Muscle layer of duodenum (tissue), 2 donors: ENCODE measurements at regions not wholly inside any gene's neighbourhood (a gene's known extent, or its start where the extent isn't known, plus 50 kb on each side); places are given as distances from the start of the nearest gene placed in this dataset.

Source experiments
- H3K27ac ChIP-seq: one replicate; pipeline ENCODE4 v1.7.0; 2013; ENCODE audit warnings: mild to moderate bottlenecking, low read length
- H3K27me3 ChIP-seq: one replicate; pipeline ENCODE4 v1.7.0; 2013; ENCODE audit warnings: low read depth, mild to moderate bottlenecking, control low read depth, low read length
- H3K36me3 ChIP-seq, 2 donors: one replicate each; pipeline ENCODE4 v1.7.0; 2013; ENCODE audit warnings: low read length in 2 of 2, control low read depth in 1 of 2, mild to moderate bottlenecking in 1 of 2; ENCODE audit not compliant: insufficient read depth in 2 of 2, control insufficient read depth in 1 of 2
- H3K4me1 ChIP-seq, 2 donors: one replicate each; pipeline ENCODE4 v1.7.0; 2013; ENCODE audit warnings: low read length in 2 of 2, mild to moderate bottlenecking in 2 of 2, control low read depth in 1 of 2, moderate library complexity in 1 of 2; ENCODE audit not compliant: insufficient read depth in 2 of 2, control insufficient read depth in 1 of 2
- H3K4me3 ChIP-seq, 2 donors: one replicate each; pipeline ENCODE4 v1.7.0; 2013; ENCODE audit warnings: low read length in 2 of 2, low read depth in 1 of 2, mild to moderate bottlenecking in 1 of 2
- H3K9me3 ChIP-seq, 2 donors: one replicate each; pipeline ENCODE4 v1.7.0; 2013; ENCODE audit warnings: low read length in 2 of 2, control low read depth in 1 of 2, mild to moderate bottlenecking in 1 of 2; ENCODE audit not compliant: control insufficient read depth in 1 of 2
- donor health status: healthy.

DNA sequence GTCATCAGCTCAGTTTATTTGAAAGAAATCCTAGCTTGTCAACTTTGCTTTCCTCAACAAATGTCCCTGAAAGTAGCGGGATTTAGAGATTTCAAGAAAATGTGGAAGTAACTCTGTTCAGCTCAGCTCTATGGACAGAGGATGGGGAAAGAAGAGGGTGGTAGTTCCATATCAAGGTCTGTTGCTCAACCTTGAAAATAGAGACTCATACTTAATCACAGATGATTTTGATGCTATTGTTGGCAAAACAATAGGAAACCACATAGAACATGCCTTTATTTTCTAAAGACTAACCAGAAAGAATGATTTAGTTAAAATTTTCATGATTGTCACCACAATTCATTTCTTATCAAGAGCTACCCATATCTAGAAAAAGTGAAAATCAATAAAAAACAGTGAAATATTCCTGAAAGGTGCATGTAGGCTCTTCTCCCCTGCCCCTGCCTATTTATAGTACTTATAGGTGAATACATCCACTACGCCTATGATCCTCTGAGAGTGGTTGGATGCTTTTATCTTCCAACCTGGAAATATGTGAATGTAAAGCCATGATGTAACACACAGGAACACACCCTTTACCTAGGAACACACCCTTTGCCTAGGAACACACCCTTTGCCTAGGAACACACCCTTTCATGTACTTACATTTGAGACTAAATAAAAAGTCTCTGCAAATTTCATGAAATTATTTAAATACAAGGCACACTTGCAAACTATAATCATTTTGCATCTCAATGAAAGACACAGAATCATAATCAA is 65.8 kb downstream of the ETAA1 start:
- Histone ChIP-seq H3K9me3 (no peaks in the 10 kb centered on the region), H3K4me1 (no peaks in the 10 kb centered on the region), H3K36me3 (no peaks in the 10 kb centered on the region), H3K27ac (no peak overlapping the region), H3K4me3 (no peak overlapping the region), H3K27me3 (no peaks in the 10 kb centered on the region)

DNA sequence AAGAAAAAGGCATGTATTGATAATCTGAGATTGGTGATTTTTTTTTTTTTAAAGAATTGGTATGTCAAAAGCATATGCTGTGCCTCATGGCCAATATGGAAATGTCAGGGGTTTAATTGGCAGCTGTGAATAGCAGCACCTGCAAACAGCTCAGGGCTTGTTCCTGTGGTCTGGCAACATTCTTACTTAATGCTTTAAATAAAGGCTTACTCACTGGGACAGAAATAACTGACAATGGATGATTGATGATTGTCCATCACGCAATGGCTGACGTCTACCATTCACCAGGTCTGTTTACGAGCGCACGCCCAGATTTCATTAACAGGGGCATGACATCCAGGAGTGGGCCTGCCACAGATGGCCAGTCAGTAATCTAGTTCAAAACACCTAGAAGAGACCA is 66.7 kb downstream of the ETAA1 start:
- Histone ChIP-seq H3K4me3 (no peak overlapping the region), H3K27ac (no peak overlapping the region), H3K36me3 (no peaks in the 10 kb centered on the region), H3K4me1 (no peaks in the 10 kb centered on the region), H3K27me3 (no peaks in the 10 kb centered on the region), H3K9me3 (no peaks in the 10 kb centered on the region)

DNA sequence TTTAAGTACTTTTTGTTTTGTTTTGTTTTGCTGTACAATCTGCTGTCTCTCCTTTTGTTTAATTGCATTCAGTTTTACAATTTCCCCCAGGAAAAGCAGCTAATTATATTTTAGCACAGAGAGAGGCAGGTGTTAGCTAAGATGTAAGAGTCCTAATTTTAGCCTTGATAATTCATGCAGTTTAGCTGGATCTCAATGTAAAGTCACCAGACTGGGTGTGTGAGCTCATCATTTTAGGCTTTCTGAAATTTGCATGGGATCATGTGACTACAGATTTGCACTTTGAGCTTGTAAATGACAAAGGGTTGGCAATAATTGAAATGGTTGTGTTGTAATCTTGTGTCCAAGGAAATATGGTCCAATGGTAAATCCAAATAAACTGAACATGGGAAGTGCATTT is 68.5 kb downstream of the ETAA1 start:
- no peak overlapping the region for H3K4me3 ChIP-seq
- no peaks in the 10 kb centered on the region for H3K27me3 ChIP-seq
- no peaks in the 10 kb centered on the region for H3K4me1 ChIP-seq
- H3K9me3 ChIP-seq = no peaks in the 10 kb centered on the region
- no peak overlapping the region for H3K27ac ChIP-seq
- H3K36me3 ChIP-seq = no peaks in the 10 kb centered on the region

DNA sequence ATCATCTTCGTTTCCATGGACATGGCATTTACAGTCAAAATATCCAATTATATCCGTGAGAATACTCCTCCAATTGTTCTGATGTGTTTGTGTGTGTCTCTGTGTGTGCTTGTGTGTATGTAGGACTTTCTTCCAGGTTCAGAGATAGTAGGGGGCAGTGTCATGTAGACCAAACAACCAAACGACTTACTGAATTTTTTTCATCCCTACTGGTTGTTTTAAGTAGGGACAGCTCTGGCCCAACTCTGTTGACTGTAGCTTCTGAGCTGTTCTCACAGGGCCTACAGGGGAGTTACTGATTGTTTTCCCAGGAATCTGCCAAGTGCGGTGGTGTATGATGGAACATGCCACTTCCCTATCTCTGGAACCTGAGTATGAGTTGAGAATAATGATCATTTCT is 69.6 kb downstream of the ETAA1 start:
- Histone ChIP-seq H3K9me3 (no peaks in the 10 kb centered on the region), H3K27me3 (no peaks in the 10 kb centered on the region), H3K4me1 (no peaks in the 10 kb centered on the region), H3K36me3 (no peaks in the 10 kb centered on the region), H3K4me3 (no peak overlapping the region), H3K27ac (no peak overlapping the region)

DNA sequence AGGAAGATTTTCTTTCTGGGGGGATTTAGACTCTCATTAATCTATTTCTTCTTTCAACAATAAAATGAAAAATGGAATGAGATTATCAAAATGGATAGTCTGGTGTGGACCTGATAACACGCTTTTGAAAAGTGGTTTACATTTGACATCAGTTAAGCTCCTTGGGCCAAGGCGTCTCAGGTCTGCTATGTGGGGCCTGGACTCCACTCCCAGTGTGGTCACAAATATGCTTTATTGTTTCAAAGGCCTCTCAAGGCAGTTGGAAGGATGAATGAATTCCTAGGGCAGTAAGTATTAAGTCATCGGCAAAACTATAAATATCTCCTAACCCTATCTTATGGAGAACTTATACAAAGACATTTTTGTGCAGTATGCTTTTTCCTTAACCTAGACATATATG is 74.5 kb downstream of the ETAA1 start:
- Histone ChIP-seq H3K4me1 (no peaks in the 10 kb centered on the region), H3K4me3 (no peak overlapping the region), H3K27ac (no peak overlapping the region), H3K36me3 (no peaks in the 10 kb centered on the region), H3K9me3 (no peaks in the 10 kb centered on the region), H3K27me3 (no peaks in the 10 kb centered on the region)

DNA sequence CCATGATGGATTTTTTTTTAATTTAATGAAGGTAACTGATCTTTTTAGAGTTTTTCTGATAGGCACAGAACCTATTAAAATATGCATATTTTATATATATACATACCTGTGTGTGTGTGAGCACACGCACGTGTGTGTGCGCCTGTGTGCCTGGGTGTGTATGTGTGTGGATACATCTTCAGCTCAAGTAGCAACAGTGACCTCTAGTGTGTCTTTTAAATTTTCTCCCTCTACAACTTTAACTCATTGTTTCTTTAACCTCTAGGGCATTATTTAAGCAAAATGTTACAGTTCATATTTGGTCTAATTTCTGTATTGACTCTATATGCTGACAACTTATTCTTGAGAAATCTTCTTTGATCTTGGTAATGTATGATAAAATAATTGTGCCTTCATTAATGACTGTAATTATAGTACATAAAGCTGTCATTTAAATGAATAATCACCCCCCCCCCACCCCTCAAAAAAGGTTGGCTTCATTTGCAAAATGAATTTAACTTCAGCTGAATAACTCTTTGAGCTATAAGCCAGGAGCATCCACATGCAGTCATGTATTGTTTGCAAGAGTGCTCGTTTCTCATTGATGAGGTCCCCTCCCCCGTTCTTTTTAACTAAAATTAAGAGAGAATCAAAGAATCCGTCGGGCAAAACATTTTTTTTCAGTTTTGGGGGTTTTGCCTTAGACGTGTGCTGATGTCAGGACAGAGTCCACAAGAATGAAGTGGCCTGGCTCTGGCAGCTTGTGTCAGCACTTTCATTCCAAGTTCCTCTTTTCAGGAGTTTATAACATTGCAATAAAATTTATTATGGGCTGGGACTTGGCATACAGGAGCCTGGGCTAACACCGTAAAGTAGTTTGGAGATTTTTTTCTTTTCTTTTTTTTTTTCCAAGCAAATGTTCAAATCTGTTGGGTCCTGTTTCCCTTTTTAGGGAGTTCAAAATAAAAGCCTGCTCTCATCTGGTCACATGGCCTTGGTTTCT is 80.0 kb downstream of the ETAA1 start:
- no peaks in the 10 kb centered on the region for H3K27me3 ChIP-seq
- peaks cover 0 to 6% of the 10 kb centered on the region in 2 donors for H3K4me1 ChIP-seq
- H3K27ac ChIP-seq = no peak overlapping the region
- no peaks in the 10 kb centered on the region for H3K9me3 ChIP-seq
- H3K4me3 ChIP-seq = no peak overlapping the region
- no peaks in the 10 kb centered on the region for H3K36me3 ChIP-seq

DNA sequence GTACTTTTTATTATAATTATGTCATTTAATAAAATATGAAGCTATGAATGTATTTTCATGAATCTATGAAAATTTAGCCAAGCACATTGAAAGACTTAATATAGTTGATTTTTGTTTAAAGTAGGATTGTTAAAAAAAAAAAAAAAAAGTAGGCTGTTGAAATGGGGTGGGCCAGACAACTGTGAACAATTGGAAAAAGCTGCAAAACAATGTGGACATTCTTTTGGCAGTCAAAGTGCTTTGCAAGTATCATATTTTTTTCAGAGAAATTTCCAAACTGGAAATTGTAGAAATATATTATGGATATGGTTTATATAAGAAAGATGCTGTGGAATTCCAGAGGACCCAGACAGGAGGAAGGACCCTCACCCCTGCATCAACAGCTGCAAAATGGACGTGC is 82.1 kb downstream of the ETAA1 start:
- Histone ChIP-seq H3K4me3 (no peak overlapping the region), H3K36me3 (no peaks in the 10 kb centered on the region), H3K27me3 (no peaks in the 10 kb centered on the region), H3K9me3 (no peaks in the 10 kb centered on the region), H3K27ac (no peak overlapping the region), H3K4me1 (peaks cover 0 to 6% of the 10 kb centered on the region in 2 donors)

DNA sequence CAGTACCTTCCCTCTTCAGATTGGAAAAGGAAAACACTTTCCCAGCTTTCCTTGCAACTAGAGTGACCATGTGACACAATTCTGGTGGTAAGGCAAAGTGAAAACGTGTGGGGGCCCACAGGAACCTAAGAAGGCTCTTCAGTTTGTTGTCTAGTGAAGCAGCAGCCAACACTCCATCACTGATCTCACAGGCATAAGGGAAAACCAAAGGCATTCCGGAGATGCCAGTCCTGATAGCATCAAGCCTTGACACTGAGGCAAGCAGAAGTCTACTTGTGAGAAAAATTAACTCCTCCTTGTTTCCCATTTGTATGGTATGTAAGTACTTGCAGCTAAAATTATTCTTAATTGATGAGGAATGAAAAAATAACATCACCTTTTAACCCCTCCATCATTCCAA is 88.3 kb downstream of the ETAA1 start:
- Histone ChIP-seq H3K27ac (no peak overlapping the region), H3K4me3 (no peak overlapping the region), H3K4me1 (no peaks in the 10 kb centered on the region), H3K36me3 (no peaks in the 10 kb centered on the region), H3K27me3 (no peaks in the 10 kb centered on the region), H3K9me3 (no peaks in the 10 kb centered on the region)

DNA sequence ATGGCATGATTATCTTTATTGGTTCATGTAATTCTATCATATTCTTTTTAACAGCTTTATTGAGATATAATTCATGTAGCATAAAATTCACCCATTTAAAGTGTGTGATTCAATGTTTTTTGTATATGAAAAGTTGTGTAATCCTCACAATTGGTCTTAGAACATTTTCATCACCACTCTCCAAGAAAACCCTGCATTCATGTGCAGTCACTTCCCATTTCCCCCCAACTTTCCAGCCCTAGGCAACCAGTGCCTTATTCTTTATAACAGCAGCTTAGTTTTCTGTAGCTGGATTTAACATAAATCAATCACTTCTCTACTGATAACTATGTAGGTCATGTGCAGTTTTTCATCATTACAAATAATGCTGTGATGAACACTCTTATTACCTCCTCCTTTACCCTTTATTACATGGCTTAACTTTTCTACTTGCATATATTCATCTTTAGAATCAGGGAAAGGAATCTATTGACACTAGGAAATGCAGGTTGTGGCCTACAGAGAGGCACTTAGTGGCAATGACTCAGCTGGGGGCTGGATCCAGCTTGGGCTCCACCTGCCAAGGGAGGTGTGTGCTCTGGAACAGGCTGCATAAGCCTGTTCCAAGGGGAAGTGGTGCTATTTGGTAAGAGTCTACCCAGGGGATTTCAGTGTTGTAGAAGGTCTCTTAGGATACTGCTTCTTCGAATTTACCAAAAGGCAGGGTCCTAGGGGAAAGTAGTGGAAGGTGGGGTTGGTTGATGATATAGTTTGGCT is 89.1 kb downstream of the ETAA1 start:
- H3K27me3 ChIP-seq = no peaks in the 10 kb centered on the region
- no peaks in the 10 kb centered on the region for H3K36me3 ChIP-seq
- no peaks in the 10 kb centered on the region for H3K4me1 ChIP-seq
- H3K4me3 ChIP-seq = no peak overlapping the region
- no peak overlapping the region for H3K27ac ChIP-seq
- no peaks in the 10 kb centered on the region for H3K9me3 ChIP-seq

DNA sequence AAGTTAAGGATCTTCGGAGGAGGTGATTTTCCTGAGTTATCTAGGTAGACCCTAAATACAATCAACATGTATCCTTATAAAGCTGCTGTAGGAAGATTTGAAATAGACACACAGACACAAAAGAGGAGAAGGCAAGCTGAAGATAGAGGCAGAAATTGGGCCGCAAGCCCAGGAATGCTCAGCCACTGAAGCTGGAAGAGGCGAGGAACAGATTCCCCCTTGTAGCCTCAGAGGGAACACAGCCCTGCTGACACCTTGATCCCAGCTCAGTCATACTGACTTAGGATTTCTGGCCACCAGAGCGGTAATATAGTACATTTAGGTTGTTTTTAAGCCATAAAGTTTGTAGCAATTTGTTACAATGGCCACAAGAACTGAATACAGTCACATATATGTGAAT is 90.9 kb downstream of the ETAA1 start:
- no peaks in the 10 kb centered on the region for H3K36me3 ChIP-seq
- no peaks in the 10 kb centered on the region for H3K4me1 ChIP-seq
- no peak overlapping the region for H3K4me3 ChIP-seq
- no peaks in the 10 kb centered on the region for H3K9me3 ChIP-seq
- no peaks in the 10 kb centered on the region for H3K27me3 ChIP-seq
- no peak overlapping the region for H3K27ac ChIP-seq

DNA sequence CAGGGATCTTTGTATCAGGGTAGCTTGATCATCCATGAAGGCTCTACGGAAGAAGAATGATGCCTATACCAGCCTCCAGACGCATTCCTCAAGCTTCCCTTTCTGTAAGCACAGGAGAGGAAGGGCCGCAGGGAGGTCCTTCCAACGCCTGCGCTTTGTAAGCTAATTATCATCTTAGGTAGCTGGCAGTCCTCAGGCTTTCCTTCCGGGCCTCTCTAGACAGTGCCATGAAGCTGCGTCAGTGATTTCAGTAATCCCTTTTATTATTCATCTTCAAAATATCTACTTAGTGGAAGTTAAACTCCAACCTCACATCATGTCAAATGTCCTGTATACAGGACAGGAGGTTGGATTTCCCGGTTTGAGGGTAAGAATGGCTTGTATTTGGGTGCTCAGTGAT is 92.3 kb downstream of the ETAA1 start:
- Histone ChIP-seq H3K27ac (no peak overlapping the region), H3K27me3 (no peaks in the 10 kb centered on the region), H3K4me1 (no peaks in the 10 kb centered on the region), H3K36me3 (no peaks in the 10 kb centered on the region), H3K4me3 (no peak overlapping the region), H3K9me3 (no peaks in the 10 kb centered on the region)
